ENCODE measurements at regions not wholly inside any gene's neighbourhood (a gene's known extent, or its start where the extent isn't known, plus 50 kb on each side); places are given as distances from the start of the nearest gene placed in this dataset.

GRCh38 chr2:67237288-67237687, 159.8 kb upstream of the ETAA1 start:
- Histone ChIP-seq H3K36me3 (replicated peaks in 1 of 2; ENCODE audit: insufficient read depth in 1 of 2, low read depth in 2 of 2) (no peaks in the 10 kb centered on the region), H3K27ac (no peak overlapping the region), H3K9me3 (no peaks in the 10 kb centered on the region), H3K27me3 (no peaks in the 10 kb centered on the region), H3K4me3 (no peak overlapping the region), H3K4me1 (peaks cover 8% of the 10 kb centered on the region)
- ATAC-seq (no peak), DNase-seq (no peak)
- WGBS, 2 donors: 68 to 83% methylated on average over 2 of the region's 2 CpGs
- TF ChIP-seq CTCF (IDR thresholded peaks at IDR 0.05) (no peak), POLR2A (IDR thresholded peaks at IDR 0.05) (no peak)
- intact Hi-C loops (cut with DNase I): no loop called here

GRCh38 chr2:67240507-67240906, 156.6 kb upstream of the ETAA1 start:
- no peak overlapping the region for H3K4me3 ChIP-seq
- intact Hi-C loops (cut with DNase I): no loop called here
- ATAC-seq (no peak), DNase-seq (no peak)
- H3K36me3 ChIP-seq (replicated peaks in 1 of 2; ENCODE audit: insufficient read depth in 1 of 2, low read depth in 2 of 2): no peaks in the 10 kb centered on the region
- H3K4me1 ChIP-seq: no peaks in the 10 kb centered on the region
- no peak overlapping the region for H3K27ac ChIP-seq
- no peaks in the 10 kb centered on the region for H3K27me3 ChIP-seq
- TF ChIP-seq CTCF (IDR thresholded peaks at IDR 0.05) (no peak), POLR2A (IDR thresholded peaks at IDR 0.05) (no peak)
- H3K9me3 ChIP-seq: no peaks in the 10 kb centered on the region
- WGBS, 2 donors: 89 to 93% methylated on average over 2 of the region's 2 CpGs

GRCh38 chr2:67241453-67241852, 155.7 kb upstream of the ETAA1 start:
- ATAC-seq: no peak
- H3K36me3 ChIP-seq (replicated peaks in 1 of 2; ENCODE audit: insufficient read depth in 1 of 2, low read depth in 2 of 2): no peaks in the 10 kb centered on the region
- intact Hi-C loops (cut with DNase I): no loop called here
- 90 to 92% methylated on average over 1 of the region's 1 CpG for WGBS, 2 donors
- TF ChIP-seq POLR2A (IDR thresholded peaks at IDR 0.05): no peak
- no peak for TF ChIP-seq CTCF (IDR thresholded peaks at IDR 0.05)
- no peak for DNase-seq
- H3K4me3 ChIP-seq: no peak overlapping the region
- no peaks in the 10 kb centered on the region for H3K4me1 ChIP-seq
- H3K27ac ChIP-seq: no peak overlapping the region
- H3K27me3 ChIP-seq: no peaks in the 10 kb centered on the region
- H3K9me3 ChIP-seq: no peaks in the 10 kb centered on the region

- H3K4me1 ChIP-seq: no peaks in the 10 kb centered on the region
- no peak overlapping the region for H3K27ac ChIP-seq
- TF ChIP-seq POLR2A (IDR thresholded peaks at IDR 0.05) (no peak), CTCF (IDR thresholded peaks at IDR 0.05) (no peak)
- 70 to 82% methylated on average over 3 of the region's 3 CpGs for WGBS, 2 donors
- no peak overlapping the region for H3K4me3 ChIP-seq
- intact Hi-C loops (cut with DNase I): no loop called here
- no peaks in the 10 kb centered on the region for H3K9me3 ChIP-seq
- no peaks in the 10 kb centered on the region for H3K27me3 ChIP-seq
- H3K36me3 ChIP-seq (replicated peaks in 1 of 2; ENCODE audit: insufficient read depth in 1 of 2, low read depth in 2 of 2): no peaks in the 10 kb centered on the region
- DNase-seq (no peak), ATAC-seq (no peak)
Observed at GRCh38 chr2:67242456-67242855, 154.7 kb upstream of the ETAA1 start.

GRCh38 chr2:67243919-67244318, 153.2 kb upstream of the ETAA1 start:
- no peak overlapping the region for H3K27ac ChIP-seq
- H3K27me3 ChIP-seq: no peaks in the 10 kb centered on the region
- H3K36me3 ChIP-seq (replicated peaks in 1 of 2; ENCODE audit: insufficient read depth in 1 of 2, low read depth in 2 of 2): no peaks in the 10 kb centered on the region
- TF ChIP-seq POLR2A (IDR thresholded peaks at IDR 0.05) (no peak), CTCF (IDR thresholded peaks at IDR 0.05) (no peak)
- ATAC-seq: no peak
- DNase-seq: no peak
- no peaks in the 10 kb centered on the region for H3K9me3 ChIP-seq
- 84 to 89% methylated on average over 2 of the region's 2 CpGs for whole genome bisulfite sequencing, 2 donors
- intact Hi-C loops (cut with DNase I): no loop called here
- H3K4me3 ChIP-seq: no peak overlapping the region
- H3K4me1 ChIP-seq: no peaks in the 10 kb centered on the region
